GM18505 (cell line): ENCODE measurements at regions not wholly inside any gene's neighbourhood (a gene's known extent, or its start where the extent isn't known, plus 50 kb on each side); places are given as distances from the start of the nearest gene placed in this dataset.
"Not testable (repeated sequence)": the region's sequence is repeated elsewhere in the genome, so short reads cannot be mapped to it uniquely, and the experiment has no call there.

Experiments
- ATAC-seq: cut with Tn5 transposase; IDR thresholded peaks from one replicate; pipeline ENCODE4 v1.9.1; 2021; ENCODE audit not compliant: unreplicated experiment
- POLR2A ChIP-seq: IDR thresholded peaks from 4 replicates; pipeline ENCODE4 v1.6.1; 2011; ENCODE audit warnings: borderline replicate concordance; ENCODE audit not compliant: insufficient read depth, insufficient read length; ENCODE audit errors: extremely low read depth

DNA sequence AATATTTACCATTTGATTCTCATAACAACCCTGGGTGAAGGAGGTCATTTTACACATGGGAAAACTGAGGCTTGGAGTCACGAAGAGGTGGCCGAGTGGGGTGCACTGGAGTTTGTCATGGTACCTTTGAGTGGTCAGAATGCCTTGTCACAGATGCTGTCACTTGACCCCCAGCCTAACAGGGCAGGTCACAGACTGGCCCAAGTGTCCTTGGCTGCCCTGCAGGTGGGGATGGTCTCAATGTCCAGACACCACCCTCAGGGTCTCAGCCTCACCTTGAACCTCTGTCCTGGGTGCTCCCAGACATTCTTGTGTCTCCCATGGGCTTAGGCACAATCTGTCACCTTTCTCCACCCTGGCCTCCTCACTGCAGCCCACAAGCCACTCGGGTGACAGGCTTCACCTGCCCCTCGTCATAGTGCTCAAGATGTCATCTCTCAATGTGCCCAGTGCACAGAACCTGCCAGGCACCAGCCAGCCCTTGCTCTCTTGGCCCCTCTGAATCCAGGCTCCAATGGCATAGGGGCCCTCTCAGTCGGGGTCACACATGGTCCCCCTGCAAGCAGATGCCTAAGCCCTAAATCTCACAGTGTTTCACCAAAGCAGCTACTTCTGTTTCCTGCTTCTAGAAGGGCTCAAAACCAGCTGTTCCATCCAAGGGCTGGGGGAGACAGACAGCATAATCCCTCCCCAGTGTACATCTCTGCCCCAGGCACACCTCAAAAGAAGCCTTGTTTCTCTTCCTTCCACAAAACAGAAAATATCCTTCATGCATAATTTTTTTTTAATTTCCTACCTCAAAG, 76.8 kb upstream of the NANOS1 start:
- no peak for ATAC-seq
- no peak for TF ChIP-seq POLR2A

GRCh38 chr10:118953598-118954393, 75.7 kb upstream of the NANOS1 start:
- no peak for ATAC-seq
- TF ChIP-seq POLR2A, result no peak

DNA sequence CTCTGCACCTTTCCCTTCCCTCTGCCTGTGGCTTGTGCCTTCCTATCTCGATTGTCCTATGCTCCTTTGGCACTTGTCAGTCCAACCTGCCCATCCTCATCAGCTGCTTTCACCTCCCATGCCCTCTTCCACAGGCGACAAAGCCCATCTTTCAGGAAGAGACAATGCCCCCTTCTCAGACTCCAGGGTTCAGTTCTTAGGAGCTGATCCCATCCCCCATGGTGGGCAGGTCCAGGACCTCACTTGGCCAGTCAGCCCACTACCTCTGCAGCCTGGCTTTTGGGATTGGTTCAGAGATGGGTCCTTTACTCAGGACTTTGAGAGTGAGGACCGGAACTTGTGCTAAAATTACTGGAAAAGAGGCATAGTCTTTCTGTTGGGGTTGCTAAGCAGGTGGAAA, 74.0 kb upstream of the NANOS1 start:
- no peak for TF ChIP-seq POLR2A
- ATAC-seq, result no peak

DNA sequence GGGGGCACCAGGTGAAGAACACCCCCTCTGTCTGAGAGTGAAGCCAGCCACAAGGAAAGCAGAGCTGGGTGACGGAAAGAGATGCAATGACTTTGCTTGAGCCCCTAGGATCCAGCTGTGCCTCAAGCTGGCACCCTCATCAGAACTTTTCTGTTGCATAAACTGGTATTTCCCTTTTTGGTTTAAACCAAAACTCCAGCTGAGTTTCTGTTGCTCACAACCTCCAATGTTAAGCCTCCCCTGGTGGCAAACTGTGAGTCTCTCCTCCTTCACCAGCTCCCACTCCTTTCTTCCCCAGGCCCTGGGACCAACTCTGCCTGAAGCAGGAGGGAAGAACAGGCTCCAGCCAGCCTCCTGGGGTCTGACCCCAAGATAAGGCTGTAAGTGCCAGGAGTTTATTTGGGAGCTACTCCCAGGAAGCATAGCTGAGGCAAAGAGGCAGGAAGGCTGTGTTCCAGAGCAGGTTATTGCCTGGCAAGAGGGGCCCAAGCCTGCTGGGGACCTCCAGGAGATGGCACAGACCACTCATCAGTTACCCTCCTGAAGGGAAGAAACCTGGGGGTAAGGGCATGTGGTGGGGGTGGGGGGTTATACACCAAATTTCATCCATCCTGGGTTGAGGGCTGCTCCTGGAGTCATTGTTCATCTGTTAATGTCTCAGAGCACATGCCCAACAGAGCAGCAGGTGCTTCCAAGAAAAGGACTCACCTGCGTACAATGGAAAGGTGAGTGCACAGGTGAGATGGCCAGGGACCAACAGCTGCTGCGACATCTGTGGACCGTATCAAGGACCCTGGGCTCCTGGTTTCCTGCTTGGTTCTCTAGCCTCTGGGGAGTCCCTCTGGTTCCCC, 73.3 kb upstream of the NANOS1 start:
- TF ChIP-seq POLR2A, result no peak
- no peak for ATAC-seq

- no peak for ATAC-seq
- no peak for TF ChIP-seq POLR2A
Measured at GRCh38 chr10:118956802-118957442, 72.6 kb upstream of the NANOS1 start.

- no peak for TF ChIP-seq POLR2A
- no peak for ATAC-seq
Measured at GRCh38 chr10:118957443-118957825, 72.1 kb upstream of the NANOS1 start.

DNA sequence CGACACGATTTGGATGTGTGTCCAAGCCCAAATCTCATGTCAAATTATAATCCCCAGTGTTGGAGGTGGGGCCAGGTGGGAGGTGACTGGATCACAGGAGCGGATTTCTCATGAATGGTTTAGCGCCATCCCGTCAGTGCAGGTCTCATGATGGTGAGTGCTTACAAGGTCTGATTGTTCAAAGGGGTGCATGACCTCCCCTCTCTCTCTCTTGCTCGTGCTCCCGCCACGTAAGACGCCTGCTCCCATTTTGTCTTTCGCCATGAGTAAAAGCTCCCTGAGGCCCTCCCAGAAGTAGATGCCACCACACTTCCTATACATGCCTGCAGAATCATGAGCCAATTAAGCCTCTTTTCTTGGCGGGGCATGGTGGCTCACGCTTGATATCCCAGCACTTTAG, 71.5 kb upstream of the NANOS1 start:
- no peak for ATAC-seq
- no peak for TF ChIP-seq POLR2A

DNA sequence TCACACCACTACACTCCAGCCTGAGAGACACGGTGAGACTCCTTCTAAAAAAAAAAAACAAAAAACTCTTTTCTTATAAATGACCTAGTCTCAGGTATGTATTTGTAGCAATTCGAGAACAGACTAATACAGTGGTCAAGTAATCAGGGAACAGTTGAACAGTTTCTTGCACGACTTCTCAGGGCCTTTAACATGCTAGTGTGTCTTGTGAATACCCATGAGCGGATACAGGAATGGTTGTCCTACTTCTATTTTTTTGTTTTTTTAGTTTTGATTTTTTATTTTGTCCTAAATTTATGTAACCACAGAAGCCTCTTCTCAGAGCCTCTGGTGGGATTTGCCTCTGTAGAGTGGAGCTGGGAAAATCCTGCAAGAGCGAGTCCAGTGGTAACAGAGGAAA, 71.0 kb upstream of the NANOS1 start:
- TF ChIP-seq POLR2A, result no peak
- ATAC-seq, result no peak

GRCh38 chr10:118958984-118959925, 70.3 kb upstream of the NANOS1 start:
- no peak for TF ChIP-seq POLR2A
- ATAC-seq, result no peak

DNA sequence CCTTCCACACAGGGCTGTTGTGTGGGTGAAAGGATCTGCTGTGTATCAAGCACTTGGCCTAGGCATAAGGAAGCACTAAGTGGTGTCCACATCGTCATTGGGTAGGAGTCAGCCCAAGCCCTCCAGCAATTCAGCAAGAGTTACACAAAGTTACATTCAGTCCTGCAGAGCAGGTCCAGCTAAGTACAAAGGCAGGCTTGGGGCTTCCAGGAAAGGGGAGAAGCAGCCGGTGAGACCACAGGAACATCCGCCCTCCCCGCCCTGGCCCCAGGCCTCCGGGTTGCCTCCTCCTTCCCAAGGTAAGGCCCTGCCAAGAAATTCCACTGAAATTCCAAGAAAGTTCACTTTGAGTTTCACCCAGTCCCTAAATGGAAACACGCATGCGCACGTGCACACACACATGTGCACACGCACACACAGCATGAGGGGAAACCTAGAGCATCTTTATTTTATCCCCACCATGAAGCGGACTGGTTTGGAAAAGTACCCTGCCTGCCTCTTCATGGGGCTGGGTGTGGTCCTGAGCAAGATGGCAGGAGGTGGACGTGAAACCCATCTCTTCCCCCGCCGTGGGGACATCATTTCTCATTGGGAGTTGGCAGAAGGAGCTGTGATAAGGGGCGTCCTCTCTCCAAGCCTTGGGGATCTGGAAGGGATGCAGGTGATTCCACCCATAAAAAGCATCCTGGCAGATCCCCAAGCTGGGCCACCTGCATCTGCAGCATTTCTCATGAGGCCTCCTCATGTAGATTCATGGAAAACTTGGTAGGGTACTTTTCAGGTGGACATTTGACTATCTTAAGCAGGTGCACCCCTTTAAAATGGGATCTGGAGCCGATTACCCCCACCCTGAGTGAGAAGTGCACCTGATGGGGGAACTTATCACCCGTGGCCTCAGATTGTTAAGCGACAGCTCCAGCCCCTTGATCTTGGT, 69.1 kb upstream of the NANOS1 start:
- ATAC-seq, result no peak
- no peak for TF ChIP-seq POLR2A

DNA sequence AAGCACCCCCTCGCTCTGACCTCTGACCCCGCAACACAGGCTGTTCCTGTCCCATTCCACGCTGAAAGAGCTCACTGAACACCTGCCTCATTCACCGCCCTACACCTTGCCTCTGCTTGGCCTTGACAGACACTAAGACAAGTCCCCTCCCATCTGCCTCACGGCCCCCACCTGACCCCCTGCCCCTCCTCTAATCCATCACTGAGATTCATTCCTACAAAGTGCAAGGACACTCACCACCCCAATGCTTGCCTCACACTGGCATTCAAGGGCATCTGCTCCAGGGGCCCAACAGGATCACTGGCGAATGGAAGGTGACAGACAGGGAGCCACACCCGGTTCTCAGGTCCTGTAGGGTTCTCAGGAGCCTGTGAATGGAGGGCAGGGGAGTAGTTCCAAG, 68.1 kb upstream of the NANOS1 start:
- ATAC-seq, result no peak
- no peak for TF ChIP-seq POLR2A

DNA sequence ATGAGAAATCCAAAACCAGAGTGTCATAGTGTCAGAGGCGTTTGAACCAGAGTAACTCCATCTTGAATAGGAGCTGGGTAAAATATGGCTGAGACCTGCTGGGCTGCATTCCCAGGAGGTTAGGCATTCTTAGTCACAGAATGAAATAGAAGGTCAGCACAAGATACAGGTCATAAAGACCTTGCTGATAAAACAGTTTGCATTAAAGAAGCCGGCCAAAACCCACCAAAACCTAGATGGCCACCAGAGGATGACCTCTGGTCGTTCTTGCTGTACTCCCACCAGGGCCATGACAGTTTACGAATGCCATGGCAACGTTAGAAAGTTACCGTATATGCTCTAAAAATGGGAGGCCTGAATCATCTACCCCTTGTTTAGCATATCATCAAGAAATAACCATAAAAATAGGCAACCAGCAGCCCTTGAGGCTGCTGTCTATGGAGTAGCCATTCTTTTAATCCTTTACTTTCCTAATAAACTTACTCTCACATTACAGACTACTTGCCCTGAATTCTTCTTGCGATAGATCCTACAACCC, 67.1 kb upstream of the NANOS1 start:
- not testable (repeated sequence) for ATAC-seq
